T-cell (primary cell): ENCODE measurements at regions not wholly inside any gene's neighbourhood (a gene's known extent, or its start where the extent isn't known, plus 50 kb on each side); places are given as distances from the start of the nearest gene placed in this dataset.

Experiments
- ATAC-seq, 4 experiments: fragments of 200-7000 bp in 3 of 4; fragments of 150-1000 bp in 1 of 4; cut with Tn5 transposase; replicated peaks in 1 of 4; 1 replicate in 3 of 4; 2 replicates in 1 of 4; pipeline ENCODE4 v1.10.0; 2021; ENCODE audit warnings: moderate library complexity in 3 of 4, mild to moderate bottlenecking in 2 of 4, moderate number of reproducible peaks in 1 of 4
- CTCF ChIA-PET, 2 donors: fragments of 300-600 bp; sonication (Branson Sonifier 250); formaldehyde crosslinking; loops; one replicate each; lab custom pipeline; 2022; ENCODE audit warnings: antibody characterized with exemption in 2 of 2; lab: Charles Lee
- POLR2A ChIA-PET, 2 donors: fragments of 300-600 bp; sonication (Branson Sonifier 250); formaldehyde crosslinking; loops; one replicate each; lab custom pipeline; 2022; ENCODE audit warnings: antibody characterized with exemption in 2 of 2; lab: Charles Lee
- DNase-seq, 35 experiments: peaks; one replicate each; pipeline versions ENCODE4 v3.0.0 to v3.0.0-alpha.2; 2013 to 2023
- H3K27ac ChIP-seq: one replicate; pipeline ENCODE4 v1.5.1; 2013; ENCODE audit warnings: low read length
- H3K27me3 ChIP-seq, 2 experiments: replicated peaks in 1 of 2; 1 replicate in 1 of 2; 2 replicates in 1 of 2; pipeline versions ENCODE4 v1.6.1 to v1.7.0; 2013; ENCODE audit warnings: low read length in 1 of 2, mixed read lengths in 1 of 2; ENCODE audit not compliant: control insufficient read depth in 2 of 2, insufficient read depth in 2 of 2; ENCODE audit errors: extremely low read depth in 1 of 2
- H3K36me3 ChIP-seq, 2 donors: 1 replicate in 1 of 2; 2 replicates in 1 of 2; pipeline versions ENCODE4 v1.6.1 to v1.7.0; 2013; ENCODE audit warnings: low read length in 1 of 2; ENCODE audit not compliant: control insufficient read depth in 2 of 2, insufficient read depth in 1 of 2; ENCODE audit errors: extremely low read depth in 1 of 2
- H3K4me1 ChIP-seq, 2 experiments: 1 replicate in 1 of 2; 2 replicates in 1 of 2; pipeline versions ENCODE4 v1.6.1 to v1.7.0; 2013; ENCODE audit warnings: low read length in 2 of 2, mixed read lengths in 1 of 2; ENCODE audit not compliant: insufficient read depth in 2 of 2, control insufficient read depth in 1 of 2; ENCODE audit errors: extremely low read depth in 1 of 2
- H3K4me3 ChIP-seq, 2 donors: 1 replicate in 1 of 2; 2 replicates in 1 of 2; pipeline versions ENCODE4 v1.5.1 to v1.7.0; 2013; ENCODE audit warnings: mild to moderate bottlenecking in 2 of 2, low read length in 1 of 2, moderate library complexity in 1 of 2; ENCODE audit not compliant: control insufficient read depth in 1 of 2; ENCODE audit errors: extremely low read depth in 1 of 2
- H3K9me3 ChIP-seq: 2 replicates; pipeline ENCODE4 v1.7.0; 2013
- H3K27ac Mint-ChIP-seq, 2 donors: one replicate each; pipeline ENCODE4 v1.8.0; 2020 to 2021; ENCODE audit warnings: mild to moderate bottlenecking in 2 of 2, mixed read lengths in 2 of 2
- H3K27me3 Mint-ChIP-seq, 2 donors: one replicate each; pipeline ENCODE4 v1.8.0; 2021 to 2022; ENCODE audit warnings: mixed read lengths in 2 of 2
- H3K36me3 Mint-ChIP-seq: one replicate; pipeline ENCODE4 v1.8.0; 2021; ENCODE audit warnings: mixed read lengths
- H3K4me1 Mint-ChIP-seq, 3 donors: one replicate each; pipeline ENCODE4 v1.8.0; 2020 to 2022; ENCODE audit warnings: mixed read lengths in 3 of 3, mild to moderate bottlenecking in 1 of 3
- H3K4me3 Mint-ChIP-seq, 3 donors: one replicate each; pipeline ENCODE4 v1.8.0; 2020 to 2022; ENCODE audit warnings: mild to moderate bottlenecking in 3 of 3, mixed read lengths in 3 of 3, moderate library complexity in 3 of 3
- H3K9me3 Mint-ChIP-seq, 3 donors: one replicate each; pipeline ENCODE4 v1.8.0; 2020 to 2022; ENCODE audit warnings: mixed read lengths in 3 of 3
- WGBS: methylation state at CpG from one replicate; pipeline ENCODE4 v1.1.5; 2013; ENCODE audit warnings: missing lambda C conversion rate; ENCODE audit not compliant: insufficient coverage; 5-methylcytosine and 5-hydroxymethylcytosine counted together

- Mint-ChIP-seq H3K9me3 (peaks cover 2 to 12% (median 3%) of the 10 kb centered on the region in 3 donors), H3K27me3 (peaks cover 2 to 7% of the 10 kb centered on the region in 2 donors), H3K4me3 (no peak overlapping the region), H3K4me1 (peaks cover 7 to 19% (median 9%) of the 10 kb centered on the region in 3 donors), H3K36me3 (peaks cover 3% of the 10 kb centered on the region), H3K27ac (no peak overlapping the region)
- Histone ChIP-seq H3K36me3 (no peaks in the 10 kb centered on the region), H3K9me3 (peaks cover under 1% of the 10 kb centered on the region), H3K27ac (no peak overlapping the region), H3K27me3 (peaks cover 0 to 4% of the 10 kb centered on the region in 2 experiments), H3K4me3 (no peak overlapping the region), H3K4me1 (peaks cover 0 to 3% of the 10 kb centered on the region in 2 experiments)
- DNase-seq (no peak), ATAC-seq (no peak)
- ChIA-PET CTCF (no interaction called here), POLR2A (no interaction called here)
- 40% methylated on average over 1 of the region's 3 CpGs for WGBS
Observed at GRCh38 chr15:70328679-70329115, 231.0 kb upstream of the TLE3 start.

- Mint-ChIP-seq H3K27me3 (peaks cover 0 to 7% of the 10 kb centered on the region in 2 donors), H3K9me3 (peaks cover 0 to 10% (median 0%) of the 10 kb centered on the region in 3 donors), H3K27ac (no peak overlapping the region), H3K36me3 (peaks cover 3% of the 10 kb centered on the region), H3K4me1 (peaks cover 7 to 19% (median 9%) of the 10 kb centered on the region in 3 donors), H3K4me3 (no peak overlapping the region)
- H3K27ac ChIP-seq = no peak overlapping the region
- ATAC-seq (peak in 1 of 4 experiments; percentile 29), DNase-seq (peak in 1 of 35 experiments; percentile 17)
- H3K27me3 ChIP-seq = peaks cover 0 to 4% of the 10 kb centered on the region in 2 experiments
- no peaks in the 10 kb centered on the region for H3K36me3 ChIP-seq
- H3K4me1 ChIP-seq = peaks cover 0 to 3% of the 10 kb centered on the region in 2 experiments
- no peaks in the 10 kb centered on the region for H3K9me3 ChIP-seq
- ChIA-PET CTCF (no interaction called here), POLR2A (no interaction called here)
- H3K4me3 ChIP-seq = no peak overlapping the region
- WGBS = 43% methylated on average over 5 of the region's 8 CpGs
Observed at GRCh38 chr15:70327856-70328678, 230.3 kb upstream of the TLE3 start.

- Histone ChIP-seq H3K4me1 (peaks cover 0 to 3% of the 10 kb centered on the region in 2 experiments), H3K27me3 (peaks cover 0 to 4% of the 10 kb centered on the region in 2 experiments), H3K27ac (no peak overlapping the region), H3K36me3 (no peaks in the 10 kb centered on the region), H3K4me3 (no peak overlapping the region), H3K9me3 (no peaks in the 10 kb centered on the region)
- no peak overlapping the region for H3K27ac Mint-ChIP-seq
- H3K36me3 Mint-ChIP-seq = peaks cover 3% of the 10 kb centered on the region
- CTCF ChIA-PET = no interaction called here
- DNase-seq (no peak), ATAC-seq (no peak)
- H3K4me1 Mint-ChIP-seq = peaks cover 7 to 19% (median 10%) of the 10 kb centered on the region in 3 donors
- H3K4me3 Mint-ChIP-seq = no peak overlapping the region
- WGBS = 45% methylated on average over 2 of the region's 3 CpGs
- POLR2A ChIA-PET = no interaction called here
- H3K27me3 Mint-ChIP-seq = peaks cover 0 to 7% of the 10 kb centered on the region in 2 donors
- H3K9me3 Mint-ChIP-seq = peaks cover 0 to 10% (median 0%) of the 10 kb centered on the region in 3 donors
Observed at GRCh38 chr15:70327328-70327855, 229.7 kb upstream of the TLE3 start.

- Histone ChIP-seq H3K9me3 (no peaks in the 10 kb centered on the region), H3K36me3 (no peaks in the 10 kb centered on the region), H3K27me3 (peaks cover 0 to 4% of the 10 kb centered on the region in 2 experiments), H3K4me3 (no peak overlapping the region), H3K4me1 (peaks cover 0 to 3% of the 10 kb centered on the region in 2 experiments), H3K27ac (no peak overlapping the region)
- POLR2A ChIA-PET = no interaction called here
- DNase-seq (no peak), ATAC-seq (no peak)
- Mint-ChIP-seq H3K36me3 (no peaks in the 10 kb centered on the region), H3K27ac (no peak overlapping the region), H3K27me3 (peaks cover 0 to 12% of the 10 kb centered on the region in 2 donors), H3K4me3 (no peak overlapping the region), H3K4me1 (peaks cover 7 to 19% (median 14%) of the 10 kb centered on the region in 3 donors), H3K9me3 (no peaks in the 10 kb centered on the region)
- WGBS = 92% methylated on average over 7 of the region's 15 CpGs
- CTCF ChIA-PET = no interaction called here
Observed at GRCh38 chr15:70324001-70324974, 226.6 kb upstream of the TLE3 start.

GRCh38 chr15:70323111-70323851 lies 225.6 kb upstream of the TLE3 start:
- H3K27me3 Mint-ChIP-seq = peaks cover 0 to 12% of the 10 kb centered on the region in 2 donors
- H3K4me1 Mint-ChIP-seq = peaks cover 1 to 13% (median 13%) of the 10 kb centered on the region in 3 donors
- 94% methylated on average over 5 of the region's 11 CpGs for WGBS
- CTCF ChIA-PET = no interaction called here
- ATAC-seq (no peak), DNase-seq (no peak)
- H3K9me3 Mint-ChIP-seq = no peaks in the 10 kb centered on the region
- POLR2A ChIA-PET = no interaction called here
- no peaks in the 10 kb centered on the region for H3K36me3 ChIP-seq
- no peaks in the 10 kb centered on the region for H3K36me3 Mint-ChIP-seq
- H3K27me3 ChIP-seq = peaks cover 0 to 4% of the 10 kb centered on the region in 2 experiments
- H3K27ac ChIP-seq = no peak overlapping the region
- no peak overlapping the region for H3K4me3 ChIP-seq
- no peak overlapping the region for H3K27ac Mint-ChIP-seq
- no peaks in the 10 kb centered on the region for H3K9me3 ChIP-seq
- no peak overlapping the region for H3K4me3 Mint-ChIP-seq
- H3K4me1 ChIP-seq = peaks cover 0 to 3% of the 10 kb centered on the region in 2 experiments
